ENCODE measurements at regions not wholly inside any gene's neighbourhood (a gene's known extent, or its start where the extent isn't known, plus 50 kb on each side); places are given as distances from the start of the nearest gene placed in this dataset.

- no peaks in the 10 kb centered on the region for H3K27me3 ChIP-seq (ENCODE audit: control insufficient read depth in 2 of 2, insufficient read depth in 2 of 2, low read length in 2 of 2)
- Mint-ChIP-seq H3K4me1 (peaks cover 31 to 63% (median 59%) of the 10 kb centered on the region in 7 donors), H3K4me3 (peak overlapping the region in 2 of 10 donors; percentile 1 to 10), H3K27me3 (no peaks in the 10 kb centered on the region), H3K36me3 (peaks cover 0 to 36% (median 0%) of the 10 kb centered on the region in 5 donors), H3K9me3 (peaks cover 0 to 27% (median 2%) of the 10 kb centered on the region in 11 donors), H3K27ac (peak overlapping the region in 6 of 9 donors; percentile 19 to 72 (median 40))
- POLR2A ChIA-PET = interaction anchor here (0.6 to 0.8 kb wide), 4 partner anchors 13 to 116 kb away, joined by 3 to 4 read pairs (median 3); no protein-coding TSS in a partner anchor
- H3K4me3 ChIP-seq (ENCODE audit: low read length) = no peak overlapping the region
- ATAC-seq (peak; percentile 71), DNase-seq (no peak)
- H3K36me3 ChIP-seq (ENCODE audit: control insufficient read depth in 2 of 3, insufficient read depth in 3 of 3, low read length in 3 of 3) = no peaks in the 10 kb centered on the region
- intact Hi-C loops (cut with micrococcal nuclease) = no loop called here
- no peak overlapping the region for H3K27ac ChIP-seq (ENCODE audit: low read depth, low read length)
- H3K9me3 ChIP-seq (ENCODE audit: control insufficient read depth in 2 of 3, low read length in 3 of 3) = no peaks in the 10 kb centered on the region
- peaks cover 22 to 23% of the 10 kb centered on the region in 2 donors for H3K4me1 ChIP-seq (ENCODE audit: control insufficient read depth in 2 of 2, insufficient read depth in 2 of 2, low read length in 2 of 2)
- CTCF ChIA-PET = interaction anchor here (1.4 kb wide), 1 partner anchor 141 kb away, joined by 3 read pairs; no protein-coding TSS in a partner anchor
These were observed 209.3 kb upstream of the FOXN3 start for GRCh38 chr14:89626233-89626806.

- POLR2A ChIA-PET = interaction anchor here (0.6 to 0.8 kb wide), 4 partner anchors 13 to 115 kb away, joined by 3 to 4 read pairs (median 3); no protein-coding TSS in a partner anchor
- no peak overlapping the region for H3K4me3 ChIP-seq (ENCODE audit: low read length)
- peak overlapping the region in 1 of 10 donors; percentile 10 for H3K4me3 Mint-ChIP-seq
These were observed 208.7 kb upstream of the FOXN3 start for GRCh38 chr14:89625731-89626232.

GRCh38 chr14:89625244-89625713 is 208.2 kb upstream of the FOXN3 start:
- ChIA-PET POLR2A (no interaction called here), CTCF (interaction anchor here (1.4 kb wide), 1 partner anchor 142 kb away, joined by 3 read pairs; no protein-coding TSS in a partner anchor)
- no peak for ATAC-seq
- intact Hi-C loops (cut with micrococcal nuclease) = no loop called here
- H3K27ac Mint-ChIP-seq = peak overlapping the region in 3 of 9 donors; percentile 34 to 62 (median 34)
- H3K9me3 Mint-ChIP-seq = peaks cover 0 to 27% (median 2%) of the 10 kb centered on the region in 11 donors
- H3K4me1 ChIP-seq (ENCODE audit: control insufficient read depth in 2 of 2, insufficient read depth in 2 of 2, low read length in 2 of 2) = peaks cover 22 to 31% of the 10 kb centered on the region in 2 donors
- H3K36me3 ChIP-seq (ENCODE audit: control insufficient read depth in 2 of 3, insufficient read depth in 3 of 3, low read length in 3 of 3) = no peaks in the 10 kb centered on the region
- no peak for DNase-seq
- H3K27ac ChIP-seq (ENCODE audit: low read depth, low read length) = no peak overlapping the region
- H3K4me3 Mint-ChIP-seq = no peak overlapping the region
- no peaks in the 10 kb centered on the region for H3K27me3 ChIP-seq (ENCODE audit: control insufficient read depth in 2 of 2, insufficient read depth in 2 of 2, low read length in 2 of 2)
- H3K4me3 ChIP-seq (ENCODE audit: low read length) = no peak overlapping the region
- H3K4me1 Mint-ChIP-seq = peaks cover 31 to 63% (median 59%) of the 10 kb centered on the region in 7 donors
- no peaks in the 10 kb centered on the region for H3K9me3 ChIP-seq (ENCODE audit: control insufficient read depth in 2 of 3, low read length in 3 of 3)
- H3K27me3 Mint-ChIP-seq = no peaks in the 10 kb centered on the region
- H3K36me3 Mint-ChIP-seq = peaks cover 0 to 30% (median 0%) of the 10 kb centered on the region in 5 donors

More at GRCh38 chr14:89625731-89626232, 208.7 kb upstream of the FOXN3 start:
- DNase-seq = no peak
- CTCF ChIA-PET = interaction anchor here (1.4 kb wide), 1 partner anchor 141 kb away, joined by 3 read pairs; no protein-coding TSS in a partner anchor
- H3K36me3 ChIP-seq (ENCODE audit: control insufficient read depth in 2 of 3, insufficient read depth in 3 of 3, low read length in 3 of 3) = no peaks in the 10 kb centered on the region
- H3K27me3 Mint-ChIP-seq = no peaks in the 10 kb centered on the region
- no peaks in the 10 kb centered on the region for H3K9me3 ChIP-seq (ENCODE audit: control insufficient read depth in 2 of 3, low read length in 3 of 3)
- peak overlapping the region in 2 of 9 donors; percentile 36 to 72 for H3K27ac Mint-ChIP-seq
- no peaks in the 10 kb centered on the region for H3K27me3 ChIP-seq (ENCODE audit: control insufficient read depth in 2 of 2, insufficient read depth in 2 of 2, low read length in 2 of 2)
- H3K9me3 Mint-ChIP-seq = peaks cover 0 to 27% (median 2%) of the 10 kb centered on the region in 11 donors
- intact Hi-C loops (cut with micrococcal nuclease) = no loop called here
- H3K36me3 Mint-ChIP-seq = peaks cover 0 to 33% (median 0%) of the 10 kb centered on the region in 5 donors
- ATAC-seq = no peak
- H3K4me1 ChIP-seq (ENCODE audit: control insufficient read depth in 2 of 2, insufficient read depth in 2 of 2, low read length in 2 of 2) = peaks cover 22 to 26% of the 10 kb centered on the region in 2 donors
- peaks cover 31 to 63% (median 59%) of the 10 kb centered on the region in 7 donors for H3K4me1 Mint-ChIP-seq
- H3K27ac ChIP-seq (ENCODE audit: low read depth, low read length) = no peak overlapping the region

- Mint-ChIP-seq H3K36me3 (peaks cover 0 to 27% (median 0%) of the 10 kb centered on the region in 5 donors), H3K27ac (peak overlapping the region in 4 of 9 donors; percentile 27 to 62 (median 34)), H3K4me1 (peaks cover 26 to 64% (median 59%) of the 10 kb centered on the region in 7 donors), H3K9me3 (peaks cover 0 to 26% (median 2%) of the 10 kb centered on the region in 11 donors), H3K4me3 (no peak overlapping the region), H3K27me3 (no peaks in the 10 kb centered on the region)
- H3K27ac ChIP-seq (ENCODE audit: low read depth, low read length) = no peak overlapping the region
- H3K36me3 ChIP-seq (ENCODE audit: control insufficient read depth in 2 of 3, insufficient read depth in 3 of 3, low read length in 3 of 3) = no peaks in the 10 kb centered on the region
- intact Hi-C loops (cut with micrococcal nuclease) = no loop called here
- H3K4me3 ChIP-seq (ENCODE audit: low read length) = no peak overlapping the region
- CTCF ChIA-PET = interaction anchor here (1.4 kb wide), 1 partner anchor 143 kb away, joined by 3 read pairs; no protein-coding TSS in a partner anchor
- no peaks in the 10 kb centered on the region for H3K9me3 ChIP-seq (ENCODE audit: control insufficient read depth in 2 of 3, low read length in 3 of 3)
- no peaks in the 10 kb centered on the region for H3K27me3 ChIP-seq (ENCODE audit: control insufficient read depth in 2 of 2, insufficient read depth in 2 of 2, low read length in 2 of 2)
- DNase-seq (no peak), ATAC-seq (no peak)
- POLR2A ChIA-PET = interaction anchor here (1.2 kb wide), 1 partner anchor 14 kb away, joined by 3 read pairs; no protein-coding TSS in a partner anchor
- H3K4me1 ChIP-seq (ENCODE audit: control insufficient read depth in 2 of 2, insufficient read depth in 2 of 2, low read length in 2 of 2) = peaks cover 25 to 31% of the 10 kb centered on the region in 2 donors
These were observed 207.6 kb upstream of the FOXN3 start for GRCh38 chr14:89624500-89625156.

- no peak for DNase-seq
- intact Hi-C loops (cut with micrococcal nuclease) = loop anchor here (1.0 to 2.0 kb wide), 9 partner anchors 19 to 332 kb away; partner anchors contain the start of genes EFCAB11 (in 1 of the 2) and FOXN3 (in 1 of the 2)
- H3K4me1 ChIP-seq (ENCODE audit: control insufficient read depth in 2 of 2, insufficient read depth in 2 of 2, low read length in 2 of 2) = peaks cover 22 to 24% of the 10 kb centered on the region in 2 donors
- peaks cover 21 to 54% (median 46%) of the 10 kb centered on the region in 7 donors for H3K4me1 Mint-ChIP-seq
- CTCF ChIA-PET = no interaction called here
- no peaks in the 10 kb centered on the region for H3K27me3 Mint-ChIP-seq
- peak overlapping the region in 9 of 10 donors; percentile 32 to 98 (median 90) for H3K4me3 Mint-ChIP-seq
- peaks cover 0 to 15% (median 0%) of the 10 kb centered on the region in 5 donors for H3K36me3 Mint-ChIP-seq
- H3K36me3 ChIP-seq (ENCODE audit: control insufficient read depth in 2 of 3, insufficient read depth in 3 of 3, low read length in 3 of 3) = peaks cover 0 to 4% (median 0%) of the 10 kb centered on the region in 3 experiments
- peaks cover 0 to 12% (median 2%) of the 10 kb centered on the region in 11 donors for H3K9me3 Mint-ChIP-seq
- H3K9me3 ChIP-seq (ENCODE audit: control insufficient read depth in 2 of 3, low read length in 3 of 3) = no peaks in the 10 kb centered on the region
- POLR2A ChIA-PET = interaction anchor here (0.7 to 5.7 kb wide), 6 partner anchors 9 to 144 kb away, joined by 3 to 68 read pairs (median 20); no protein-coding TSS in a partner anchor
- ATAC-seq = no peak
- H3K27me3 ChIP-seq (ENCODE audit: control insufficient read depth in 2 of 2, insufficient read depth in 2 of 2, low read length in 2 of 2) = no peaks in the 10 kb centered on the region
- no peak overlapping the region for H3K4me3 ChIP-seq (ENCODE audit: low read length)
- peak overlapping the region; percentile 84 to 98 (median 96) for H3K27ac Mint-ChIP-seq
- peak overlapping the region; percentile 84 for H3K27ac ChIP-seq (ENCODE audit: low read depth, low read length)
These were observed 205.0 kb upstream of the FOXN3 start for GRCh38 chr14:89621791-89622638.

Data from naive thymus-derived CD4-positive, alpha-beta T cell (primary cell).